Mesothelial cell of epicardium (in vitro differentiated cells): ENCODE measurements at regions not wholly inside any gene's neighbourhood (a gene's known extent, or its start where the extent isn't known, plus 50 kb on each side); places are given as distances from the start of the nearest gene placed in this dataset.

Source experiments
- DNase-seq, 2 experiments: peaks; one replicate each; pipeline ENCODE4 v3.0.0; 2021; ENCODE audit warnings: low spot score in 2 of 2; ENCODE audit not compliant: unreplicated experiment in 2 of 2
- H3K27ac Mint-ChIP-seq: 2 replicates; pipeline ENCODE4 v1.8.0; 2021; ENCODE audit warnings: mixed read lengths
- H3K27me3 Mint-ChIP-seq: 2 replicates; pipeline ENCODE4 v1.8.0; 2021; ENCODE audit warnings: low read depth, mixed read lengths
- H3K36me3 Mint-ChIP-seq: 2 replicates; pipeline ENCODE4 v1.8.0; 2021; ENCODE audit warnings: mixed read lengths
- H3K4me1 Mint-ChIP-seq: 2 replicates; pipeline ENCODE4 v1.8.0; 2021; ENCODE audit warnings: mixed read lengths
- H3K4me3 Mint-ChIP-seq: 2 replicates; pipeline ENCODE4 v1.8.0; 2021; ENCODE audit warnings: mild to moderate bottlenecking, moderate library complexity, mixed read lengths
- H3K9me3 Mint-ChIP-seq: 2 replicates; pipeline ENCODE4 v1.8.0; 2021; ENCODE audit warnings: mixed read lengths
- CTCF ChIP-seq: fragments of 200-600 bp; sonication (generic); IDR thresholded peaks from one replicate; pipeline ENCODE4 v1.5.0; 2021; ENCODE audit warnings: antibody characterized with exemption; ENCODE audit not compliant: unreplicated experiment

- Mint-ChIP-seq H3K36me3 (no peaks in the 10 kb centered on the region), H3K4me1 (no peaks in the 10 kb centered on the region), H3K27me3 (peaks cover 34% of the 10 kb centered on the region), H3K9me3 (no peaks in the 10 kb centered on the region), H3K4me3 (no peak overlapping the region), H3K27ac (no peak overlapping the region)
- no peak for DNase-seq
- TF ChIP-seq CTCF: no peak
These were observed 272.1 kb downstream of the HAPSTR1 start for GRCh38 chr16:9363520-9363919.

GRCh38 chr16:9364721-9365369, 273.4 kb downstream of the HAPSTR1 start:
- Mint-ChIP-seq H3K4me1 (peaks cover 5% of the 10 kb centered on the region), H3K36me3 (no peaks in the 10 kb centered on the region), H3K4me3 (no peak overlapping the region), H3K9me3 (no peaks in the 10 kb centered on the region), H3K27ac (no peak overlapping the region), H3K27me3 (peaks cover 34% of the 10 kb centered on the region)
- DNase-seq: no peak
- no peak for TF ChIP-seq CTCF

- TF ChIP-seq CTCF: no peak
These were observed 273.9 kb downstream of the HAPSTR1 start for GRCh38 chr16:9365370-9365728.

GRCh38 chr16:9366048-9366969, 274.9 kb downstream of the HAPSTR1 start:
- Mint-ChIP-seq H3K4me3 (no peak overlapping the region), H3K4me1 (peaks cover 12% of the 10 kb centered on the region), H3K27me3 (peaks cover 35% of the 10 kb centered on the region), H3K9me3 (no peaks in the 10 kb centered on the region), H3K36me3 (no peaks in the 10 kb centered on the region), H3K27ac (no peak overlapping the region)
- TF ChIP-seq CTCF: no peak
- DNase-seq: no peak

More at GRCh38 chr16:9365370-9365728, 273.9 kb downstream of the HAPSTR1 start:
- Mint-ChIP-seq H3K36me3 (no peaks in the 10 kb centered on the region), H3K4me1 (peaks cover 10% of the 10 kb centered on the region), H3K27me3 (peaks cover 34% of the 10 kb centered on the region), H3K27ac (no peak overlapping the region), H3K4me3 (no peak overlapping the region), H3K9me3 (no peaks in the 10 kb centered on the region)
- no peak for DNase-seq

- Mint-ChIP-seq H3K36me3 (no peaks in the 10 kb centered on the region), H3K4me1 (peaks cover 12% of the 10 kb centered on the region), H3K9me3 (no peaks in the 10 kb centered on the region), H3K27me3 (peaks cover 52% of the 10 kb centered on the region), H3K4me3 (no peak overlapping the region), H3K27ac (no peak overlapping the region)
- peak in 1 of 2 experiments; percentile 42 for DNase-seq
- no peak for TF ChIP-seq CTCF
These were observed 278.6 kb downstream of the HAPSTR1 start for GRCh38 chr16:9370061-9370491.
